SK-N-SH (cell line): ENCODE measurements at regions not wholly inside any gene's neighbourhood (a gene's known extent, or its start where the extent isn't known, plus 50 kb on each side); places are given as distances from the start of the nearest gene placed in this dataset.
A peak's percentile ranks its signal among the peaks of the same experiment; 100 is the strongest.

Experiments
- CTCF ChIA-PET: fragments of 300-600, 350-600 bp; formaldehyde crosslinking; extraction: SDS; loops from one replicate; lab custom pipeline; 2021; lab: Yijun Ruan, JAX
- POLR2A ChIA-PET: fragments of 350-600 bp; sonication (Branson Sonifier 250); formaldehyde crosslinking; extraction: SDS; loops from one replicate; lab custom pipeline; 2020; ENCODE audit warnings: antibody characterized with exemption, inconsistent platforms; lab: Yijun Ruan, JAX
- DNase-seq: peaks from one replicate; pipeline ENCODE4 v3.0.0; 2012
- H2AFZ ChIP-seq: fragments of 200-600 bp; sonication (generic); 2 replicates; pipeline ENCODE4 v1.8.1; 2016; ENCODE audit warnings: antibody characterized with exemption, mild to moderate bottlenecking, low read depth
- H3F3A ChIP-seq: fragments of 200-600 bp; sonication (generic); replicated peaks from 2 replicates; pipeline ENCODE3; 2016; ENCODE audit warnings: antibody characterized with exemption, mild to moderate bottlenecking; ENCODE audit not compliant: insufficient read depth
- H3K27ac ChIP-seq, 2 experiments: fragments of 200-500 bp in 1 of 2; fragments of 200-600 bp in 1 of 2; sonication (Bioruptor generic) in 1 of 2; sonication (generic), shearing (Covaris generic) in 1 of 2; 2 replicates each; pipeline versions ENCODE4 v1.5.1 to v1.6.1; 2014 to 2016; ENCODE audit warnings: low read depth in 2 of 2, inconsistent platforms in 1 of 2, low read length in 1 of 2, mild to moderate bottlenecking in 1 of 2, mixed read lengths in 1 of 2
- H3K27me3 ChIP-seq: fragments of 200-600 bp; sonication (generic), shearing (Covaris generic); 2 replicates; pipeline ENCODE4 v1.6.1; 2016; ENCODE audit warnings: mixed run types; ENCODE audit not compliant: insufficient read depth
- H3K36me3 ChIP-seq, 2 experiments: fragments of 200-500 bp in 1 of 2; fragments of 200-600 bp in 1 of 2; sonication (Bioruptor generic) in 1 of 2; sonication (generic) in 1 of 2; replicated peaks in 1 of 2; 2 replicates each; pipeline versions ENCODE3 to v1.5.1; 2014 to 2016; ENCODE audit warnings: low read length in 1 of 2, mild to moderate bottlenecking in 1 of 2; ENCODE audit not compliant: insufficient read depth in 2 of 2, control insufficient read depth in 1 of 2
- H3K4me1 ChIP-seq, 2 experiments: fragments of 200-500 bp in 1 of 2; fragments of 200-600 bp in 1 of 2; sonication (Bioruptor generic) in 1 of 2; sonication (generic), shearing (Covaris generic) in 1 of 2; 2 replicates each; pipeline versions ENCODE4 v1.5.1 to v1.6.1; 2014 to 2016; ENCODE audit warnings: low read depth in 1 of 2, low read length in 1 of 2, mixed run types in 1 of 2; ENCODE audit not compliant: insufficient read depth in 2 of 2, control insufficient read depth in 1 of 2
- H3K4me2 ChIP-seq: fragments of 200-600 bp; sonication (generic), shearing (Covaris generic); 2 replicates; pipeline ENCODE4 v1.6.1; 2017; ENCODE audit warnings: mixed run types
- H3K4me3 ChIP-seq, 2 experiments: fragments of 200-500 bp in 1 of 2; fragments of 200-600 bp in 1 of 2; sonication (Bioruptor generic) in 1 of 2; sonication (generic), shearing (Covaris generic) in 1 of 2; 2 replicates each; pipeline versions ENCODE4 v1.5.1 to v1.8.1; 2014 to 2016; ENCODE audit warnings: low read depth in 2 of 2, inconsistent platforms in 1 of 2, low read length in 1 of 2, mild to moderate bottlenecking in 1 of 2, mixed read lengths in 1 of 2, moderate library complexity in 1 of 2
- H3K79me2 ChIP-seq: fragments of 200-600 bp; sonication (generic); 2 replicates; pipeline ENCODE4 v1.8.1; 2017; ENCODE audit warnings: mild to moderate bottlenecking; ENCODE audit not compliant: insufficient read depth
- H3K9ac ChIP-seq: fragments of 200-600 bp; sonication (generic); 2 replicates; pipeline ENCODE4 v1.6.1; 2017; ENCODE audit warnings: mixed run types
- H3K9me2 ChIP-seq: fragments of 200-600 bp; sonication (generic); 2 replicates; pipeline ENCODE4 v1.6.1; 2017; ENCODE audit warnings: mixed run types
- H3K9me3 ChIP-seq: fragments of 200-600 bp; sonication (generic); 2 replicates; pipeline ENCODE4 v1.6.1; 2017; ENCODE audit warnings: mixed run types, mild to moderate bottlenecking, moderate library complexity
- H4K20me1 ChIP-seq: fragments of 200-600 bp; sonication (generic); 2 replicates; pipeline ENCODE4 v1.6.1; 2017; ENCODE audit warnings: mild to moderate bottlenecking, mixed run types; ENCODE audit not compliant: insufficient read depth
- CTCF ChIP-seq: fragments of 200-600 bp; sonication (generic); IDR thresholded peaks from 2 replicates; pipeline ENCODE4 v1.6.1; 2017; ENCODE audit warnings: antibody characterized with exemption, mild to moderate bottlenecking, moderate library complexity
- ELF1 ChIP-seq: IDR thresholded peaks from 2 replicates; pipeline ENCODE4 v1.4.0; 2012
- EP300 ChIP-seq, 2 experiments: IDR thresholded peaks; 2 replicates each; pipeline versions ENCODE4 v1.4.0 to v1.6.1; 2012; ENCODE audit warnings: borderline replicate concordance in 1 of 2, low read depth in 1 of 2, low read length in 1 of 2
- EZH2phosphoT487 ChIP-seq: fragments of 200-600 bp; sonication (generic); IDR thresholded peaks from 2 replicates; pipeline ENCODE4 v1.6.1; 2017; ENCODE audit warnings: low read depth, mixed run types, mild to moderate bottlenecking, antibody characterized with exemption, moderate library complexity, borderline replicate concordance
- FOSL2 ChIP-seq: IDR thresholded peaks from 2 replicates; pipeline ENCODE4 v1.4.0; 2012; ENCODE audit warnings: low read depth, mild to moderate bottlenecking, moderate library complexity, borderline replicate concordance
- JUND ChIP-seq: IDR thresholded peaks from 2 replicates; pipeline ENCODE4 v1.4.0; 2012
- MXI1 ChIP-seq: IDR thresholded peaks from 2 replicates; pipeline ENCODE4 v1.6.1; 2012; ENCODE audit warnings: mild to moderate bottlenecking, low read depth, low read length, improper control_type of control experiment
- NFIC ChIP-seq: IDR thresholded peaks from 2 replicates; pipeline ENCODE4 v1.4.0; 2012; ENCODE audit warnings: borderline replicate concordance
- RCOR1 ChIP-seq: fragments of 150-350 bp; IDR thresholded peaks from 2 replicates; pipeline ENCODE4 v1.6.1; 2017; ENCODE audit warnings: antibody characterized with exemption, low read length
- TCF12 ChIP-seq: IDR thresholded peaks from 2 replicates; pipeline ENCODE4 v1.4.0; 2012
- USF1 ChIP-seq: IDR thresholded peaks from 2 replicates; pipeline ENCODE4 v1.4.0; 2012; ENCODE audit warnings: low read depth, borderline replicate concordance
- YY1 ChIP-seq: IDR thresholded peaks from 2 replicates; pipeline ENCODE4 v1.4.0; 2012; ENCODE audit warnings: low read depth, mild to moderate bottlenecking
- WGBS: methylation state at CpG from one replicate; pipeline ENCODE4 v1.1.6; 2017; ENCODE audit warnings: low lambda C conversion rate; 5-methylcytosine and 5-hydroxymethylcytosine counted together
- TF ChIP-seq, protein P1 (sequence below): fragments of 150-350 bp; IDR thresholded peaks from 2 replicates; pipeline ENCODE4 v1.6.1; 2017; ENCODE audit warnings: antibody characterized with exemption, low read length, low read depth, borderline replicate concordance
- TF ChIP-seq, protein P2 (sequence below): fragments of 150-350 bp; IDR thresholded peaks from 2 replicates; pipeline ENCODE4 v1.6.1; 2016; ENCODE audit warnings: mild to moderate bottlenecking, low read depth, low read length
- TF ChIP-seq, protein P3 (sequence below): IDR thresholded peaks from 2 replicates; pipeline ENCODE4; 2012

DNA sequence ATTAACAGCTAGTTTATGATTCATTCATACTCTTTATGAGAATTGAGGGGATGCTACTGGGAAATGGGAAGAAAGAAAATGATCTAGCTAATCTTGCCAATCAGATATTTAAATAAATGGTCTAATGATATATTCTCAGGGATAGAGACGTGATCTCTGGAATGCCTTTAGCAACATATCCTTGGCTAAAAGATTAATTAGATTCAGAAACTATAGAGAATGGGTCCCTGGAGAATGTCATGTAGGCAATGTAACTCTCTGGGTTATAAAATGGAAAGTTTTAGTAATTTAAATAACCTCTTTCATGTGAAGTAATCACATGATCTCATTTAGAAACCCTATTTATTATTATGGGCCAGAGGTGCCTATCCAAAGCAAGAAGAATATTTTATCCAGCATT lies 771.0 kb upstream of the CDH2 start:
- H3K9me3 ChIP-seq: peaks cover 5% of the 10 kb centered on the region; the same call in 1 of the 2 replicates
- no peak overlapping the region for H3K4me2 ChIP-seq
- 68% methylated on average over 1 of the region's 1 CpG for WGBS
- no peak overlapping the region for H2AFZ ChIP-seq
- ChIA-PET CTCF (no interaction called here), POLR2A (no interaction called here)
- no peaks in the 10 kb centered on the region for H3K79me2 ChIP-seq
- no peak overlapping the region for H3K9ac ChIP-seq
- DNase-seq: peak; percentile 1
- H3K4me1 ChIP-seq: no peaks in the 10 kb centered on the region
- H3K27ac ChIP-seq: no peak overlapping the region
- H3K4me3 ChIP-seq: no peak overlapping the region
- no peaks in the 10 kb centered on the region for H3F3A ChIP-seq
- no peaks in the 10 kb centered on the region for H3K9me2 ChIP-seq
- no peaks in the 10 kb centered on the region for H3K36me3 ChIP-seq
- TF ChIP-seq EP300 (IDR thresholded peaks at IDR 0.05; ENCODE audit: borderline replicate concordance in 1 of 2, low read depth in 1 of 2, low read length in 1 of 2) (peak in 1 of 2 experiments; percentile 36; a peak in 1 of 4 replicates), RCOR1 (peak; percentile 25; the same call in 1 of the 2 replicates), USF1 (no peak)
- H4K20me1 ChIP-seq: no peaks in the 10 kb centered on the region
- no peaks in the 10 kb centered on the region for H3K27me3 ChIP-seq

GRCh38 chr18:28946471-28946870 lies 769.5 kb upstream of the CDH2 start:
- Histone ChIP-seq H3K9me3 (peaks cover 5% of the 10 kb centered on the region; the same call in 1 of the 2 replicates), H3K79me2 (no peaks in the 10 kb centered on the region), H4K20me1 (no peaks in the 10 kb centered on the region), H3K9me2 (no peaks in the 10 kb centered on the region), H3K9ac (no peak overlapping the region), H3K36me3 (no peaks in the 10 kb centered on the region), H3K4me1 (no peaks in the 10 kb centered on the region), H3K27me3 (no peaks in the 10 kb centered on the region), H3K4me3 (no peak overlapping the region), H2AFZ (no peak overlapping the region), H3K27ac (no peak overlapping the region), H3F3A (no peaks in the 10 kb centered on the region), H3K4me2 (no peak overlapping the region)
- DNase-seq: no peak
- WGBS: 81% methylated on average over 1 of the region's 1 CpG
- TF ChIP-seq, protein P1, sequence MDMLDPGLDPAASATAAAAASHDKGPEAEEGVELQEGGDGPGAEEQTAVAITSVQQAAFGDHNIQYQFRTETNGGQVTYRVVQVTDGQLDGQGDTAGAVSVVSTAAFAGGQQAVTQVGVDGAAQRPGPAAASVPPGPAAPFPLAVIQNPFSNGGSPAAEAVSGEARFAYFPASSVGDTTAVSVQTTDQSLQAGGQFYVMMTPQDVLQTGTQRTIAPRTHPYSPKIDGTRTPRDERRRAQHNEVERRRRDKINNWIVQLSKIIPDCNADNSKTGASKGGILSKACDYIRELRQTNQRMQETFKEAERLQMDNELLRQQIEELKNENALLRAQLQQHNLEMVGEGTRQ: no peak
- no peak for TF ChIP-seq ELF1
- TF ChIP-seq FOSL2: no peak
- TF ChIP-seq, protein P2, sequence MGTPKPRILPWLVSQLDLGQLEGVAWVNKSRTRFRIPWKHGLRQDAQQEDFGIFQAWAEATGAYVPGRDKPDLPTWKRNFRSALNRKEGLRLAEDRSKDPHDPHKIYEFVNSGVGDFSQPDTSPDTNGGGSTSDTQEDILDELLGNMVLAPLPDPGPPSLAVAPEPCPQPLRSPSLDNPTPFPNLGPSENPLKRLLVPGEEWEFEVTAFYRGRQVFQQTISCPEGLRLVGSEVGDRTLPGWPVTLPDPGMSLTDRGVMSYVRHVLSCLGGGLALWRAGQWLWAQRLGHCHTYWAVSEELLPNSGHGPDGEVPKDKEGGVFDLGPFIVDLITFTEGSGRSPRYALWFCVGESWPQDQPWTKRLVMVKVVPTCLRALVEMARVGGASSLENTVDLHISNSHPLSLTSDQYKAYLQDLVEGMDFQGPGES: no peak
- no peak for TF ChIP-seq TCF12
- CTCF ChIA-PET: no interaction called here
- POLR2A ChIA-PET: no interaction called here

- no peak overlapping the region for H3K9ac ChIP-seq
- no peaks in the 10 kb centered on the region for H3F3A ChIP-seq
- H3K4me3 ChIP-seq: no peak overlapping the region
- no peak overlapping the region for H3K27ac ChIP-seq
- 82% methylated on average over 2 of the region's 2 CpGs for WGBS
- DNase-seq: no peak
- H3K4me1 ChIP-seq: no peaks in the 10 kb centered on the region
- no peaks in the 10 kb centered on the region for H3K27me3 ChIP-seq
- no peaks in the 10 kb centered on the region for H3K9me2 ChIP-seq
- no peak overlapping the region for H2AFZ ChIP-seq
- no peaks in the 10 kb centered on the region for H4K20me1 ChIP-seq
- H3K36me3 ChIP-seq: no peaks in the 10 kb centered on the region
- CTCF ChIA-PET: interaction anchor here (1.4 kb wide), 1 partner anchor 10 kb away, joined by 5 read pairs; no protein-coding TSS in a partner anchor
- POLR2A ChIA-PET: no interaction called here
- no peak overlapping the region for H3K4me2 ChIP-seq
- H3K79me2 ChIP-seq: no peaks in the 10 kb centered on the region
- H3K9me3 ChIP-seq: no peaks in the 10 kb centered on the region
- TF ChIP-seq EP300 (IDR thresholded peaks at IDR 0.05; ENCODE audit: borderline replicate concordance in 1 of 2, low read depth in 1 of 2, low read length in 1 of 2) (no peak), RCOR1 (no peak), MXI1 (no peak), JUND (no peak), TCF12 (no peak), NFIC (no peak), YY1 (no peak), CTCF (no peak), EZH2phosphoT487 (no peak)
- TF ChIP-seq, protein P3, sequence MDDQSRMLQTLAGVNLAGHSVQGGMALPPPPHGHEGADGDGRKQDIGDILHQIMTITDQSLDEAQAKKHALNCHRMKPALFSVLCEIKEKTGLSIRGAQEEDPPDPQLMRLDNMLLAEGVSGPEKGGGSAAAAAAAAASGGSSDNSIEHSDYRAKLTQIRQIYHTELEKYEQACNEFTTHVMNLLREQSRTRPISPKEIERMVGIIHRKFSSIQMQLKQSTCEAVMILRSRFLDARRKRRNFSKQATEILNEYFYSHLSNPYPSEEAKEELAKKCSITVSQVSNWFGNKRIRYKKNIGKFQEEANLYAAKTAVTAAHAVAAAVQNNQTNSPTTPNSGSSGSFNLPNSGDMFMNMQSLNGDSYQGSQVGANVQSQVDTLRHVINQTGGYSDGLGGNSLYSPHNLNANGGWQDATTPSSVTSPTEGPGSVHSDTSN: no peak
These were observed 746.0 kb upstream of the CDH2 start for GRCh38 chr18:28922936-28923335.
